Muscle of back (tissue), 3 donors: ENCODE measurements at regions not wholly inside any gene's neighbourhood (a gene's known extent, or its start where the extent isn't known, plus 50 kb on each side); places are given as distances from the start of the nearest gene placed in this dataset.
"Not testable (repeated sequence)": the region's sequence is repeated elsewhere in the genome, so short reads cannot be mapped to it uniquely, and the experiment has no call there.

Experiments used
- DNase-seq, 3 donors: peaks; one replicate each; pipeline versions ENCODE4 v3.0.0 to v3.0.0-alpha.2; 2013

DNA sequence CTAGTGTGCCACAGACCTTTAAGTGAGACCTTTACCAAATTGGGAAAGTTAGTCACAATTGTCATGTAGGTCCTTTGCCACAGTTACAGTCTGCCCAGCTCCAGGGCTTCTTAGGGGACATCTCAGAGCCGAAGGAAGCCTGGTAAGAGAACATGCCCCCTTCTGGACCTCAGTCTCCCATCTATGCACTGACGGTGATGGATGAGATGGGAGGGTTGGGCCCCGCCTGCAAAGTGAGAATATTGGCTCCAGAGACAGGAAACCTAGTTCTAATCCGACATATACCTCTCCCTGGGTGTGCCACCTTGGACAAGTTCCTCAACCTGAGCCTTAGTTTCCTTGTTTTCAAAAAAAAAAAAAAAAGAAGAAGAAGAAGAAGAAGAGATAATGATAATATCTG lies 85.1 kb upstream of the NAV2 start:
- no peak for DNase-seq

DNA sequence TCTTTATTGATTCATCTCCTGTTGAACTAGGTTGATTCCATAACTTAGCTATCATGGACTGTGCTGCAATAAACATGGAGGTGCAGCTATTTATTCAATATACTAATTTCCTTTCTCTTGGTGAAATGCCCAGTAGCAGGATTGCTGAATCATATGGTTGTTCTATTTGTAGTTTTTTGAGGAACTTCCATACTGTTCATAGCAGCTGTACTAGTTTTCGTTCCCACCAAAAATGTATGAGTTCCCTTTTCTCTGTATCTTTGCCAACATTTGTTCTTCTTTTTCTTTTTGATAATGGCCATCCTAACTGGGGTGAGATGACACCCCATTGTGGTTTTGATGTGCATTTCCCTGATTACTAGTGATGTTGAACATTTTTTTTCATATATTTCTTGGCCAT lies 87.2 kb upstream of the NAV2 start:
- DNase-seq = peak in 1 of 3 donors; percentile 9

DNA sequence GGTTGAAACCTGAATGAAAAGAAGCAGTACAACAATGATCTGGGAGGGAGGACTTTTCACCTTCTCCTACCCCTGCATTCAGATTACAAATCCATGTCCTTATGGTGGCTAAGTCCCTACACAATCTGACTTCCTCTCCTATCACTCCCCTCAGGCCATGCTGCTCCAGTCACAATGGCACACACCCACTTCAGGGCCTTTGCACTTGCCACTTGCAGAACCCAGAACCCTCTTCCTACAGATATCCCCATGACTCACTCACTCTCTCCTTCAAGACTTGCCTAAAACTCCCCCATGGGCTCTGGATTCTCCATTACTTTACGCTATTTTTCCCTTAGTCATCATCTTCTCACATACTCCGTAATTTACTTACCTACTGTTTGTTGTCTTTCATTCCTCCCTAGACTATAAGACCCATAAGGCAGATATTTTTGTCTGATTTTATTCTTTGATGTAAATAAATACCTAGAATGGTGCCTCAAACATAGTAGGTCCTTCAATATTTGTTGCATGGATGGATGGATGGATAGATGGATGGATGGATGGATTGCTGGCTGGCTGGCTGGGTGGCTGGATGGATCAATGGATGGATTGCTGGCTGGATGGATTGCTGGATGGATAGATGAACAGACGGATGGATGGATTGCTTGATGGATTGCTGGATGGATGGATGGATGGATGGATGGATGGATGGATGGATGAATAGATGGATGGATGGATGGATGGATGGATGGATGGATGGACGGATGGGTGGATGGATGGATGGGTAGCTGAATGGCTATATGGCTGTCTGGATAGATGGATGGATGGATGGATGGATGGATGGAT lies 94.7 kb upstream of the NAV2 start:
- DNase-seq = no peak

DNA sequence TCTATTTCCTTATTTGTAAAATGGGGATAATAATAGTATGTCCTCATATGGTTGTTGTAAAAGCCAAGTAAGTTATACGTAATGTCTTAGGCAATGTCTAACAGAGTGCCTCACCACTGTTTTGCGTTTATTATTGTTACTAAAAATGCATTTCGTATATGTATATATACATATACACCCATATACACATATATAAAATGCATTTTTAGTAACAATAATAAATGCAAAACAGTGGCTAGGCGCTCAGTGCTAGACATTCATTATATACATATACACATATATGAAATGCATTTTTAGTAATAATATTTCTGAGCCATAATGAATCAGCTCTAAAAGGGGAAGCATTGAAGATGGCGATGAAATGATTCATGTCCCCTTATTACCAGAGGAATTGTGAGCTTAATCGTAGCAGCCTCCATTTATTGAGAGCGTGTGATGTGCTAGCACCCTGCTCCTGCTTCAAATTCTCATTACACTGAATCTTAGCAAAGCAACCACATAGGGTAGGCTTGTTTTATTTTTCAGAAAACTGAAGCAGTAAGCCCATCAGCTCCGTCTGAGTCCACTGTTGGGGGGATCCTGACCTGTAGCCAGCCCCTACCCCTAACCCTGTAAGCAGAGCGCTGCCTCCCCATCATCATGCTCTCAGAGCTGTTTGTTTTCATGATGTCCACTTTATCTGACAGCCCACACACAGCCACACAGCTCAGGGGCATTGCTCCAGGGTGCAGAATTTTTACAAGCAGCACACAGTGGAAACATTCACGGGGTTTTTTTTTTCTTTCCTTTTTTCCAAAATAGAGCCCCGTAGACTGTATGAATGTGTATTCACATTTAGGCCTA lies 97.1 kb upstream of the NAV2 start:
- peak in 1 of 3 donors; percentile 23 for DNase-seq

DNA sequence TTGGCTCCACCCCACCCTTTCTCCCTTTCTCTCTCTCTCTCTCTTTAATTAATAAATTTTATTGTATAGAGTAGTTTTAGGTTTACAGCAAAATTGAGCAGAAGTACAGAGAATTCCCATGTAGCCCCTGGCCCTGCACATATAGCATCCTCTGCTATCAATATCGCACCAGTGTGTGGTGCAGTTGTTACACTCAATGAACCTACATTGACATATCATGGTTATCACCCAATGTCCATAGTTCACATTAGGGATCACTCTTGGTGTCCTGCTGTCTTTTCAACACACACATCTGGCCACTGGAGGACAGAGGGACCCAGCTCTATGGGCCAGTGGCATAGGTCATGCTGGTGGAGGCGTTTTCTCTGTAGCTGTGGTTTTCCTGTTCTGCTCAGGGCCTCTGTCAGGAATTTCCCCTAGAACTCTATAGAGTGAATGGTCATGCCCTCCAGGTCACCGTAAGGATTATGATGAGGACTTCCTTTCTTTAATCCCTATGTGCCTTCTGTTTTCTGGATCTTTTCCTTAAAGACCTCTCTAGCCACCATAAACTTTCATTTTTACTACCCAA lies 98.2 kb upstream of the NAV2 start:
- no peak for DNase-seq

DNA sequence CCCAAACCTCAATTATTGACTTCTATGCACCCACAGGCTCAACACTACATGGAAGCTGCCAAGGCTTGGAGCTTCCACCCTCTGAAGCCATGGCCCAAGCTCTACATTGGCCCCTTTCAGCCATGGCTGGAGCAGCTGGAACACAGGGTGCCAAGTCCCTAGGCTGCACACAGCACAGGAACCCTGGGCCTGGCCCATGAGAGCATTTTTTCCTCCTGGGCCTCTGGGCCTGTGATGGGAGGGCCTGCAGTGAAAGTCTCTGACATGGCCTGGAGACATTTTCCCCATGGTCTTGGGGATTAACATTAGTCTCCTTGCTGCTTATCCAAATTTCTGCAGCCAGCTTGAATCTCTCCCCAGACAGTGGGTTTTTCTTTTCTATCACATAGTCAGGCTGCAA lies 100.6 kb upstream of the NAV2 start:
- not testable (repeated sequence) for DNase-seq

DNA sequence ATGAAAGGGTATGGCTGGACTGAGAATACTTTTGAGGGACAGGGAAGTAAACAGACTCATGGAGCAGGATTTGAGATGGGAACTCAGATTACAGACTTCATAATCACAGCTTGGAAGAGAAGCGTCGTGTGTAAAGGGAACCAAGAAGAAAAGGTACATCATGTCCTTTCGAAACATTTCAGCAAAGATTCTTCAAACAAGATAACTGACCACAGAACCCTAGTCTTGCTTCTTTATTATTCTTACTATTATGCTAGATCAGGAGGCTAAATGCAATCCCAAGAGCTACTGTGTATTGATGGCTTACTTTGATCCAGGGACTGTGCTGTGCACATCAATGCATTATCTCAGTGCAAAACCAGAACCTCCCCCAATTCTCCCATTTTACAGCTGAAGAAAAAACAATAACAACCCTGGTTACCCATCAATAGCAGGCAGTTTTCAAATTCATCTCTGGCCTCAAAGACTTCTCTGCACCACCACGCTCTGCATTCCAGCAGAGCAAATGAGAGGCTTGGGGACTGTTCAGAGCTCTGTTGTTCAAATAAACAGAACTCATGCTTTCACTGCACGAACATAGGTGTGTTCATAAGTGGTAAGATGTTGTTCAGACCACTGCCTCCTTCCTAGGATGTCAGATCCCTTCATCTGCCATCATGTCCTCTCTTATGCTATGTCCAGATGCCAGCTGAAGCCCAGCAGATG lies 104.8 kb upstream of the NAV2 start:
- no peak for DNase-seq

DNA sequence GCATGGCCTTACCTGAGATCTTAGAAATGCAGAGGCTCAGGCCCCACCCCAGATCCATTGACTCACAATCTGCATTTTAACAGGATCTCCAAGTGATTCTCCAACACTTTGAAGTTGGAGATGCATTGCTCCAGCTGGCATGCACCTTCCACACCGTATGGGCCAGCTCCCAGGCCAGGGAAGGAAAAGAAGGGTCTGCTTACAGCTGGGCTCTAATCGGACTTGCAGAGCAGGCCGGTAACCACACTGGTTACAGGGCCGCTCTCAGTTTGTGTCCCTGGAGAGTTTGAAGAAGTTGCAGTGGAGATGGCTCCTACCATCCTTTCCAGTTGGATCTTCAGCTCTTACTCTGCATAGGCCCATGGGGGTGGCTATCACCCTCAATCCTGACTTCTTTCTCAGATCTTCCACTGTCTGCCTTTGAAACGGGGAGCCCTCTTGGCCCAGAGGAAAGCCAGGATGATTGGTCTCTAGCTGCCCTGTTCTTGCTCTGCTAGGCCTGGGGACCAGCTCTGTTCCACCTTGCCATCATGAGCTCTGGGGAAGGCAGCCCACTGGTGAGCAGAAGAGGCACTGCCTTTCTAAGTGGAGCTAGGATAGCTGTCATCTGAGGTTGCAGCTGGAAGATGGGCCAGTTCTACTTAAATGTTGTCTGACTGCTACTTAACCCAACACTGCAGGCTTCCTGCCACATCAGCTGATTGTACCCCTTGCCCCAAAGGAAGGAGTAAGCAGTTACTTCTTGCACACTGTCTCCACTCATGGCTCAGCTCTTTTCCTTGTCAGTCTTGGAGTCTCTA lies 105.6 kb upstream of the NAV2 start:
- DNase-seq = no peak

DNA sequence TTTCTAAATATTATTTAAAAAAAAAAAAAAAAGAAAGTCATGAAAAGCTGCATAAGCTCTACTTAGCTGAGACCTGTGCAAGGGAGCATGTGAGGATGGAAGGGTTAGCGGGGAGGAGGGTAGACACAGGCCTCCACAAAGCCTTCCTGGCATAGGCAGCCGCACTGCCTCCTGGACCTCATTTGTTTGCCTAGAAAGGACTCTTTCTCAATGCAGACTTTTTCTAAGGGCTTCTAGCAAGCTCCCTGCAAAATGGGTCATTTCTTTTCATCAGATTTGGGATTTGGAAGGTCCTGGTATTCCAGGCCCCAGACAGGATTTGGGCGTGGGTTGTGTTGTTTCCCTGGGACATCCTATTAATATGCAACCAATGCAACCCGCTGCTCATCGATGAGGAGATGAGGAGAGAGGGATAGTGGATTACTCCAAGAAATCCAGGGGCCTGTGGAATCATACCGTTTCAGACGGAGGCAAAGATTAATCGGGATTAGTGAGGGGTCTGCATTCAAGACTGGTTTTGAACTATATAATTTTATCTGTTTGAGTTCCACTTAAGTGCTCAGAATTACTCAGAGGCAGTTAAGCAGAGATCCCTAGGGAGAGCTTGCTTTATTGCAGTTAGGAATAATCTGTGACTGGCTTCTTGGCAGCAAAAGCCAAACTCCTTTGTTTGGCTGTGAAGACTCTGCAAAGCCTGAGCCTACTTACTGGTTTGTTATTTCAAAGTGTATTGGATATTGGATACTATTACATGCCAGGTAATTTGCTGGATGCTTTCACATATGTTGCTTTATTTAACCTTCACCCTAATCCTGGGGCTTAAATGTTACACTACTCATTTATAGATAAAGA lies 106.9 kb upstream of the NAV2 start:
- peak in 1 of 3 donors; percentile 57 for DNase-seq

DNA sequence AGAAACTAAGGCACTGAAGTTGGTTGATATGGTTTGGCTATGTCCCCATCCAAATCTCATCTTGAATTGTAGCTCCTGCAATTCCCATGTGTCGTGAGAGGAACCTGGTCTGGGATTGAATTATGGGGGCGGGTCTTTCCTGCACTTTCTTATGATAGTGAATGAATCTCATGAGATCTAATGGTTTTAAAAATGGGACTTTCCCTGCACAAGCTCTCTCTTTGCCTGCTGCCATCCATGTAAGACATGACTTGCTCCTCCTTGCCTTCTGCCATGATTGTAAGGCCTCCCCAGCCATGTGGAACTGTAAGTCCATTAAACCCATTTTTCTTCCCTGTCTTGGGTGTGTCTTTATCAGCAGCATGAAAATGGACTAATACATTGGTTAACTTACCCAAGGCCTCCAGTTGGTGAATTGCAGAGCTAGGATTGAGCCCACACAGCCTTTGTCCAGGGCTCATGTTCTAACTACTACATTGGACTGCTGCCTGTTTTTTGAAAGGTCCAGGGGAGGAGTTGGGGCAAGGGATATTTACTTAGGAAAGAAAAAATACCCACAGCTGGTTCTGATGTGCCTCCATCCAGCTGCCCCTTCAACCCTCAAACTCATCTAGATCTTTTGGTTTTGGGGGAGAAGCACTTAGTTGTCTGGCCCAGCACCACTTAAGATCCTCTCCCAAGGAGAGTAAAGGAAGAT lies 107.8 kb upstream of the NAV2 start:
- no peak for DNase-seq

DNA sequence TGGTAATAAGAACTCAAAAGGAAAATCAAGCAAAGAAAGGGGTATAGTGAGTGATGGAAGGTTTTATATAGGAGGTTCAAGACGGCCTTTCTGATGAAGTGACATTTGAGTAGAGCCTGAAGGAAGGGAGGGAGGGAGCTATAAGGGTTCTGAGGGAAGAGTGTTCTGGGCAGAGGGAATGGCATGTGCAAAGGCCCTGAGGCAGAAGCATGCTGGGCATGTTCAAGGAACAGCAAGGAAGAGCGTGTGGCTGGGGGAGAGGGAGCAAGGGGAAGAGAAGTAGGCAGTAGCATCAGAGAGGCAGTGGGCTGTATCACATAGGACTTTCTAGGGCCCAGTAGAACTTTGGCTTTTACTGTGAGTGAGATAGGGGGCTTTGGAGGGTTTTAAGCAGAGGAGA lies 108.9 kb upstream of the NAV2 start:
- DNase-seq = no peak

DNA sequence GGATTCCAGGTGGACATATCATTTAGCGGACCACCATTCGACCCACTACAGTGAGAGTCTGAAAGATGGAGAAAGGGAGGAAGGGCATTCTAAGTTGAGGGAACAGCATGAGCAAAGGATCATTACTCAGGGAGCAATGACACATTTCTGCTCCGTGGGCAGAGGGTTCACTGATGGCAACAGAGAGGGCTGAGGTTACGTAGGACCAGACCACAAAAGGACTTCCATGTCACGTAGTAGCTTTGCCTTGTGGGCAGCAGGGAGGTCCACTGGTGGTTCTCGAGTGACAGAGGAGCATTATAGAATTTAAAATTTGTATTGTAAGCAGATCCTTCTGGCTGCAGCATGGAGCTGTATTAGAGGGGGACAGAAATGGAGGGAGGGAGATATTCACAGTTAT lies 109.7 kb upstream of the NAV2 start:
- no peak for DNase-seq

DNA sequence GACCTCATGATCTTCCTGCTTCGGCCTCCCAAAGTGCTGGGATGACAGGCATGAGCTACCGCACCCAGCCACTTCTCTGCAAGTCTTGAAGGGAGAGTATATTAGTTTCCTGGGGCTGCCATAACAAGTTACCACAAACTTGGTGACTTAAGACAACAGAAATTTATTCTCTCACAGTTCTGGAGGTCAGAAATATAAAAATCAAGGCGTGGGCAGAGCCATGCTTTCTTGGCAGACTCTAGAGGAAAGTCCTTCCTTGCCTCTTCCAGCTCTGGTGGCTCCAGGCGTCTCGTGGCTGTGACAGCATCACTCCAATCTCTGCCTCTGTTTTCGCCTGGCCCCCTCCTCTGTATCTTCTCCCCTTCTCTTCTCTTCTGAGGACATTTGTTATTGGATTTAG lies 110.2 kb upstream of the NAV2 start:
- no peak for DNase-seq

DNA sequence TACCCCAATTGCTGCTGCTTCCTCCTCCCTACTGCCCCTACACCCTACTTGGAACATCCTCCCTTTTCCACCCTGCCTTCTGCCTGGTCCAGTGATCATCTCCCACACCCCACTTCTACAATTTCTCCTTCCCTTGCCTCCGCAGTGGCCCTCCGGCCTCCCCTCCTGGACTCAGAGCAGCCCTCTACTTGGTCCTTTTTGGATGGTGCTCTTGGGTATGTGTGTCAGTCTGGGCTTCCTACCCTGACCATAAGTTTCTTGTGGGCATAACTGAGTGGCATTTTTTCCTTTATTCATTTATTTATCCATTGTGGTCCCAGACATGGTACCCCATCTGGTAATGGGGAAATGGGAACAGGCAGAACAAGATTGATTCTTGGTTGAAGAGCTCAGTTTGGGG lies 111.4 kb upstream of the NAV2 start:
- no peak for DNase-seq

DNA sequence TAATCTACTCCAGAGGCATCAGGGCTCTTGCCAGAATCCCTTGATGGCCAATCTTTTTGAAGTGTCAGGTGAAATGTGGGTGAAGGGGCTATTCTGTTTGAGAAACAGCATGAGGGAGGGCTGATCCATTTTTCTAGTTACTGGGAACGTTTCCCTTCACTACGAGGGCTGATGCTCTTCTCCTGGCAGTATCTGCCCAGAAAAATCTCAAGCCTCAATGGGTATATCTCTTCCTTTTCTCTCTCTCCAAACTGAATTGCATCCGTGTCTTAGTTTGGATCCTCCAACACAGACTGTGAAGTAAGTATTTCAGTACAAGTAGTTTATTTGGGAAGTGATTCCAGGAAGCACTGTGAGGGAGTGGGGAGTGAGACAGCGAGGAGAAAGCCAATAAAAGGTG lies 113.0 kb upstream of the NAV2 start:
- DNase-seq = no peak

DNA sequence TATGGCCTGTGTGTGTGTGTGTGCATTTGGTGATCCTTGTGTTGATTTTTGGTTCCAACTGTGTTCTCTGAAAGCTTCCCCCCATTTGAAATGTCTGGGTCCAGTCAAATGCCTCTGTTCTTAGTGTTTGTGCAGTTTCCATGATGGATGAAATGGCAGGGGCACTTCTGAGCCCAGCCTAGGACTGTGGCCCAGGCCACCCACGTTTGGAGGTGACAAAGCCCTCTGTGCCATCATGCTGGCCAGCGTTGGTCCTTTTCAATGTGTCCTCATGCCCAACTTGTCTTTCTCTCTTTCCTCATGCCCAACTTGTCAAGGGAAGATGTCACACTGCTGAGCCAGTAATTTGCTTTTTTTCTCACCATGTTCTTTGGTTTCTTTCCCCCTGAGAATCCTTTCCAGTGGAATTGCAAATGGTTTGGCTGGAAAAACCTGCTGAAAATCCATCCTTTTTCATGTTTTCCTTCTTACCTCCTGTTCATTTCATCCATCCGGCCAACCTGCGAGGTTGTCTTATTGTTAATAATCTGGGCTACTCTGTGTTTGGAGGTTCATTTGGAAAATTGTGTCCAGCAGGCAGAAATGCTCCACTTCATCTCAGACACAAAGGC lies 113.7 kb upstream of the NAV2 start:
- DNase-seq = no peak

DNA sequence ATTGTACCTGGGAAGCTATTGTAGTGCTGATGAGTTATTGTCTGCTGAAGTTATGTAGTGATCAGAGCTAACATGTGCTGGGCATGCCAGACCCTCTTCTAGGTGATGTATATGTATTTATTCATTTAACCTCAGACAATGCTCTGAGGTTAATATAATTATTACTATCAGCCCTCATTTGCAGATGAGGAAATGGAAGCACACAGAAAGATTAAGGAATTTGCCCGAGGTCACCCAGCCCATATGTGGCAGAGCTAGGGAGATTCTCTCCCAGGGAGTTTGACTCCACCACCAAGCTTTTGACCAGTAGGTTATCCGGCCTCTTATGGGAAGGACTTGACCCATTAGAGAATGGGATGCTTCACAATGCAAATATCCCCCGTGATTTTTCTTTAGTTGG lies 114.2 kb upstream of the NAV2 start:
- DNase-seq = no peak

DNA sequence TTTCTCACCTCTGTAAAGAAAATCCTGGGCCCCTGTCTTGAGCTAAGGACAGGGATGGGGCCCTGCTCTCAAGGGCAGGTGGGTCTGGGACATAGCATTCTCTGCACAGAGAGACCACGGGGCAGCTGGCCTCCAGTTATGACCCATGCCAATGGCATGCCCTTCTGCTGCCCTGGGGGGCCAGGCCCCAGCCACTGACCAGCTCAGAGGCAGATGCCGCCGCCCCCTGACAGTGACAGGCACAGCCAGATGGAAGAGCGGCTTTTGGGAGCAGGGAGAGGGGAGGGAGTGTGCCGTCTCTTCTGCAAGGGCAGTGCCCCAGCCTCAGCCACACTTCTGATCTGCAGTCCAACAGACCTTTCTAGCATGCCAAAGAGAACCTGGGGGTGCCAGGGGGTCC lies 114.8 kb upstream of the NAV2 start:
- DNase-seq = peak in 1 of 3 donors; percentile 17

DNA sequence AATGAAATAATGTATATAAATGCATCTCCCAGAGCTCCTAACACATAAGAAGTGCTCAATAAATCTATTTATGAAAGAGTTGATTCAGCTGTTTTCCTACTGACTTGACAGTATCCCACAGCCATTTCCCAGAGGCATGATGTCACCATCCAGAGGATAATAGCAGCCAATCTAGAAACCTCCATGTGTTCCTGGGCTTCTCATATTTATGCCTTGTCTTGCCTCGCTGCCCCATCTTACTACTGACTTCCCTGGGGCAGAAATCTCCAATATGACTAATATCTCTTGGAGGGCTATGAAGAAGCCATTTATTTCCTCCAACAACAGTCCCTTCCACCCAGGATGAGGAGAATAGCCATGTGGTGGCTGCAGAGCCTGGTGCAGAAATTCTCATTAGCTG lies 115.4 kb upstream of the NAV2 start:
- peak in 1 of 3 donors; percentile 71 for DNase-seq
